HG03565 (cell line): ENCODE measurements at regions not wholly inside any gene's neighbourhood (a gene's known extent, or its start where the extent isn't known, plus 50 kb on each side); places are given as distances from the start of the nearest gene placed in this dataset.

Experiments used
- ATAC-seq: cut with Tn5 transposase; IDR thresholded peaks from one replicate; pipeline ENCODE4 v1.9.1; 2021; ENCODE audit warnings: mild to moderate bottlenecking, moderate library complexity; ENCODE audit not compliant: unreplicated experiment

- ATAC-seq: no peak
Measured at GRCh38 chr4:26020083-26020668, 106.2 kb downstream of the SMIM20 start.

- ATAC-seq: no peak
Measured at GRCh38 chr4:26020881-26021280, 106.9 kb downstream of the SMIM20 start.

DNA sequence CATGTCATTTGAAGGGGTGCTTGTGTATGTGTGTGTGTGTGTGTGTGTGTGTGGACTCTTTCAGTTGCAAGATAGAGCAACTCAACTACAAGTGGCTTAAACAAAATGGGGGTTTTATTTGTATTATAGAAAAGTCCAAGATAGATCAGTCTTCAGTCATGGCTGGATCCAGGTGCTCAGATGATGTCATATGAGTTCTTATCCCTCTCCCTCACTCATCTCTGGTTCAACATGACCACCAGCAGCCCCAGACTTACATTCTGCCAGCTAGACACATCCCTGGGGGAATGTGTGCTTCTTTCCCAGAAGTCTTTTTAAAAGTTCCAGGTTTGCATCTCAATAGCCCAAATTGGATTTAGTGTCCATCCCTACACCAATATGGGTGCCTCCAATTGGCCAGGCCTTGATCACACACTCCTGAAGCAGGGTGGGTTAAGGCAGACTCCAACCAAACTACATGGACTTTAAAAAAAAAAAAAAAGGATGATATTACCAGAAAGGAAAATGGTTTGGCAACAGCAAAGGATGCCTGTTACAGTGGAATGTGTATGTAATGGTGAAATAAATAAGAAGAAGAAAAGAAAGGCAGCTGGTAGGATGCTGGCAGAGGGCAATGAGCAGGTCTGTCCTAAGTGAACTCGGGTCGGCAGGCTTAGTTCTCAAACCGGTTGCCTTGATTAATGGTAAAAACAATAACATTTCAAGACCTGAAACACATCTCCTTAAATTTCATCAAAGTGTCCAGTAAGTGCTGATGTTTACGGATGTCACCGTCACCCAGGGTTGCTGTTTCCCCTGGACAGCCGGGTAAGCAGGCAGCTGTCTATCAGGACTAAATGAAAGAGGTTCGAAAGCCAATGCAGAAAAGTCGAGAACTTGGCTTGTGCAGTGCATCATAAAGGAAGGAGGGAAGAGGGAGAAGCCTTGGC is 107.7 kb downstream of the SMIM20 start:
- no peak for ATAC-seq

DNA sequence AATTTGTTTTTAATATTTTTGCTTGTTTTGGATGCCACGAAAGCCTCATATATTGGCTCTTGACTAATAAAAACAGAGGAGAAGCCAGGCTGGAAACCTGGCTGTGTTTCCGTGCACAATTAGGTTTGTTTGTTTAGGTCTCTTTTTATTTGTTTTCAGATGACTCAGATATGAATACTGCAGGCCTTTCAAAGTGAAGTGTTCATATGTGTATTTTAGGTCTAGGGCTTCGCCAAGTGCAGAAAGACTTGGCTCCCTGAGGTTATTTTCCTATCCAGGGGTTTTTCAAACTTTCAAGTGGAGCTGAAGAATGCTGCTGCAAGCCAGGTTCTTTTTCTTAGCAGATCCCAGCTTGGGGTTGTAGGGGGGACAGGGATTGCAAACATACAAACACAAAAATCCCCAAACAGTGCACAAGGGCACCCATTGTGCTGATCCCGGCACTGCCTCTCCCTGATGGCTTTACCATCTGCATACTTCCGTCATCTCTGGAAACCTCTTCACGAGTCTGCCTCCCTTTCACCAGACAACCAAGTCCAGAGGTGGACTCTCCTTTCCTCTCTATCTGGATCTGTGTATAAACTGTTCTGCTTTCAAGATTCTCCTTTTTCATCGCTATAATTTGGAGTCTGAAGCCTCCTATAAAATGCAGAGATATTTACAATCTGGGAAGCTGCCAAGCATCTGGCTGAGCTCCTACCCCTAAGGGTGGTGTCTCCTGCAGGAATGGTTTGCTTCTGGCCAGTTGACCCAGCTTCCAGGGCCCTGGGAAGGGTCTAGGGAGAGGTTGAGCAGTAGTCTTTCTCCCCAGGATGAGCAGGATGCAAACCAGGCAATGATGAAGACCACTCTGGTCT is 108.6 kb downstream of the SMIM20 start:
- no peak for ATAC-seq

- no peak for ATAC-seq
Measured at GRCh38 chr4:26023203-26023972, 109.4 kb downstream of the SMIM20 start.

DNA sequence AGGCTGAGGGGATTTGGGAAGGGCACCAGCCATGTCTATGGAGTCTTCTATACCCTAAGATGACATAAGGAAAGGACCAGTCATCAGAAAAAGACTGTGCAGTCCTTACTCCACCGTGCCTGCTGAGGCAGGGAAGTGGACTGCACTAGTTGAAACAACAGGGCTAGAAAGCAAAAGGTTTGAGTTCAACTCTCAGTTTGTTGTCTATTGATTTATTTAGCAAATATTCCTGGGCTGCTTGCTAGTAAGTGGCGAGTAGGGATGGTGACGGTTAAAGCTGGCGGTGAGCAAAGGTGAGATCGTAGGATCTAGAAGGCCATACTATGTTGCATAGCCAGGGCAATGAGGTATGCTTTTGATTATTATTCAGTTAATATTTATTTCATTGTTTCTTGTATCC is 110.1 kb downstream of the SMIM20 start:
- no peak for ATAC-seq

GRCh38 chr4:26028133-26028792 is 114.2 kb downstream of the SMIM20 start:
- ATAC-seq: no peak

GRCh38 chr4:26028793-26029567 is 115.0 kb downstream of the SMIM20 start:
- peak; percentile 83 for ATAC-seq

DNA sequence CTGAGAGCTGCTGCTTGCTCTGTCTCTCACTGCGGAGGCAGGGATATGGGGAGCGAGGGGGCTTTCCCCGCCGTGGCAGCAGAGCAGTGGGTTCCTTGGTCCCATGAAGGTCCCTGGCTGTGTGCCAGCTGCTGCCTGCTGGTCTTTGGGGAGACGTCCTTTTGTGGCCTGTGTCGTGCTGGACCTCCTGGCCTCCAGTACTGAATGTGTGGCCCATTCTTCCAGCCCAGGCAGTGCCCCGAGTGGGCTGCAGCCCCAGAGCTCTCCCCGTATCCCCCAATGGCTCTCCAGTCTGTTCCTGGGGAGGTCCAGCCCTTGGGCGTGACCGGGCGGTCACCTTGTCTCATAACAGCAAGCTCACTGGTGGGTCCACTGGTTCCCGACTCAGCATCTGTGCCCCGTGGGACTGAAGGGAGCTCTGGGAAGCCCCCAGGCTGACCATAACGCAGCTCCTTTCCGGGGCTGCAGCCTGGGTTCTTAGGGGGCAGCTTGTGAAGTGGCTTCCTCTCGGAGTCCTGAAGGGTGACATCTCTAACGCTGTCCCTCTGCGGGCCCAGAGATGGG is 115.6 kb downstream of the SMIM20 start:
- ATAC-seq: no peak

DNA sequence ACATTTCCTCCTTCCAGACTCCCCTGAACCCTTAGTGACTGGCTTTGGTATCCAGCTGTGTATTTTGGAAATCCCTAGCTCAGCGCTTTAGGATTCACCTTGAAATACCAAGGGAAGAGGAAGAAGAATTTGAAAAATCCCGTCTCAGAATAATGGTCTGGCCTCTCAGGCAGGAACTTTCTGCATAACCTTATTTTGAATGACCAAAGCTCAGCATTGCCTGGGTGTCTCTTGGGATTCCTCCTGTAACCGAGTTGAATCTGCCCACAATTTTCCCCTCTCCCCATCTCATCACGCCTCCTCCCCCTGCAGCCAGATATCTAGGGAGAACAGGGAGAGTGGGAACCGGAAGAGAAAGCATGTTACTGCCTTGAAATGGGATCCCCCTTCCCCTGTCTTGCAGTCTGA is 116.2 kb downstream of the SMIM20 start:
- ATAC-seq: no peak

DNA sequence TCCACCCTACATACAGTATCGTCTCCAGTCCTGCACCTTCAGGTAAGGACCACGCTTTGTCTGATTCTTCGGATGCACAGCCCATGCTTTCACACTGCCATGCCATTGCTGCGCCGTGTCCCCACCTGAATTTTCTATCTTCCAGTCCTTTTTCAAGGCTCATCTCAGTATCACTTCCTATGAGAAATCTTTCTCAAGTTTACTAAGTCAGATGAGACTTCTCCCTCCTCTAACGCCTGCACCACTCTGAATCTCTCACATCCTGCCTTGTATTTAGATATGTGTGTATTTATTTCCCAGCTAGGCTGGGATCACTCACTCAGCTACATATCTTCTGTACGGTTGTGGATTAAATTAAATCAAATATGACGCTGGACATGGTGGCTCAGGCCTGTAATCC is 116.8 kb downstream of the SMIM20 start:
- ATAC-seq: no peak

GRCh38 chr4:26031704-26032103 is 117.7 kb downstream of the SMIM20 start:
- no peak for ATAC-seq

DNA sequence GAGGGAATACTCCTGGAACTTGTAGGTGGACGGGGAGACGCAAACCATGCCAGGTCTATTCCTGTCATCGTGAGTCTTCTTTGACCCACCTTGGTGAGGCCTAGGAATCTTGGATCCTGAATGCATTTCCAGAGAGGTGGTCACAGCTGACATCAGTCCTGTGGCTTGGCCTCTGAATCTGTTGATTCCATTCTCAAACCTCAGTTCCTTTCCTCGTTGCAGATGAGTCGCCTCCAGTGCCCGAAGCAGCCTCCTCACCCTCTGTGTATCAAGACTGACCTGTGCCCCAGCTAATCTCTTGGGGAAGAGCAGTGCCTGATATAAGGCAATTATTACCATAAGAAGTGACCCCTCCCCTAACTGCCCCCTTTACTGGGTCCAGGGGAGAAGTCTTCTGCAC is 118.1 kb downstream of the SMIM20 start:
- no peak for ATAC-seq

DNA sequence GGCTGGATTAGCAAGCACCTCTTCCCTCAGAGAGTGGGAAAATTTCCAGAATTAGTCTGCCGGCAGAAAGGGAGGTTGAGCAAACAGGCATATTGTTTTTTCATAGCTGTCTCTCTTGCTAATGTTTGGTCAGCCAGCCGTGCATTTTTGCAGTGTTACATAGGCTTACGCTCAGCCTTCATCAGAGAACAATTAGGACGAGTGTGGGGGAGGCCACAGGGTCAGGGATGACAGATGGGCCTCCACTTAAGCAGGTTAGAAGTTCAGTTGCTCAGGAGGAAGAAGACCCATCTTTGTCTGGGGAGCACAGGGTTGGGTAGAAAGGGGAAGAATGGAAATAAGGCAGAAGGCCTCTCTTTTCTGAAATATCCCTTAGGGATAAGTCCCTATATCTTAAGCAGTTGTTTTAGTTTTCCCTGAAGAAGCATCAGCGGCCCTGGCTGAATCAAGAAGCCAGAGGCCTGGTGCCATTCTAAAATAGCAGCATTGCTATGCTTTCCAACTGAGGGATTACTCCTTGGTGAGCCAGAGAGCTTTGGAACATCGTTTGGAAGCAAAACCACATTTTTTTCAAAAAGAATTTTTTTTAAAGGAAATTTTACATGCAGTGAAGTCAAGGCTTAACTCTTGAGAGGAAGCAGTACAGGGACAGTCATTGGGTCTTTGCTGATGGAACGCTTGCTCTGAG is 118.8 kb downstream of the SMIM20 start:
- ATAC-seq: no peak

DNA sequence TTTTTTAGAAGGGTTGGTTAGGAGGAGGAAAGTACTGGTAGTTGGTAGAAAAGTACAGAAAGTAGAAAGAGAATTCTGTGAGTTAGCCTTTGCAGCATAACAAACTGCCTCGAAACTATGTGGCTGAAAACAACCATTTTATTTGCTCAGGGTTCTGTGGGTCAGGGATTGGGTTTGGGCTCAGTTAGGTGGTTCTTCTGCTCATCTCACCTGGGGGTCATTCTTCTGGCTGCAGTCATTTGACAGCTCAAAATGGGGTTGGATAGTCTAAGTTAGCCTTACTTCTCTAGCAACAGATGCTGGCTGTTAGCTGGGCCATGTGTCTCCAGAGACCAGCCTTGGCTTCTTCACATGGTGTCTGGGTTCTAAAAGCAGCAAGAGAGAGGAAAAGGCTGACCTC is 119.4 kb downstream of the SMIM20 start:
- no peak for ATAC-seq

DNA sequence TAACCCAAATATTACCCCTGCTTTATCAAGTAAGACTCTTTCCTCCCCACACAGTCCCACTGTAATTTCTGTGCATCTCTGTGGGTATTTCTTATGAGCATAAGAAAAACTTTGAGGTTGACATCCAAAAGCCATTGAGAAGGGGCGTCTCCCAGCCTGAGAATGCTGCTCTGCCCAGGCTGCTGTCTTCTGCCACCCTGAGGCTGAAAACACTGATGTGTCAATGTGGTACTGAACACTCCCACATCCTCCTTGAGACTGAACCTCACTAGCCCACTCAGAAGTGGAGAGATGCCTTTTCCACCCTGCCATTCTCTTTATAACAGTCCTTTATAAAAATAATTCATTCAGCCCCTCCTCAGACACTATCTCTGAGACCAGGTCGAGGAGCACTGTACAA is 120.8 kb downstream of the SMIM20 start:
- ATAC-seq: no peak

- ATAC-seq: no peak
Measured at GRCh38 chr4:26035921-26036320, 121.9 kb downstream of the SMIM20 start.

GRCh38 chr4:26039639-26040359 is 125.8 kb downstream of the SMIM20 start:
- no peak for ATAC-seq
